Activated CD4-positive, CD25-positive, alpha-beta regulatory T cell treated with anti-CD3 and anti-CD28 coated beads, Interleukin-2, amount 50 U/mL, for 16 hours (primary cell): ENCODE measurements at regions not wholly inside any gene's neighbourhood (a gene's known extent, or its start where the extent isn't known, plus 50 kb on each side); places are given as distances from the start of the nearest gene placed in this dataset.

Source experiments
- DNase-seq: peaks from one replicate; pipeline ENCODE4 v3.0.0-alpha.2; 2020; ENCODE audit warnings: low read depth, low spot score

DNA sequence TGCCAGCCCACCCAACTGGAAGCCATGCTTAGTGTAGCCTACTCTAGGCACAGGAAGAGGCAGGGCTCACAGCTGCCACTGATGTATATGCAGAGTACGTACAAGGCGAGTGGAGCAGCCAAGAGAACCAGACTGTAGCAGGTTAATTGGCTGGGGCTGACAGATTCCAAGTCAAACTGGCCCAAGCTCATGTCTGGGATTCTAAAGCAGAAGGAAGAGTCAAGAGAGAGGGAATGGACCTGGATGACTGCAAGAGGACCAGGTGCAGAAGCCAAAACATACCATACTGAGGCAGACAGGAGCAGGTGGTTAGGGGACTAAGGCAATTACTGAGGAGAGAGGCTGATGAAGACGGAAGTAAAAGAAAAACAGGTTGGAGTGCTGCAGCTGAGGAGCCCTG is 51.3 kb upstream of the LRRN2 start:
- DNase-seq, result no peak

DNA sequence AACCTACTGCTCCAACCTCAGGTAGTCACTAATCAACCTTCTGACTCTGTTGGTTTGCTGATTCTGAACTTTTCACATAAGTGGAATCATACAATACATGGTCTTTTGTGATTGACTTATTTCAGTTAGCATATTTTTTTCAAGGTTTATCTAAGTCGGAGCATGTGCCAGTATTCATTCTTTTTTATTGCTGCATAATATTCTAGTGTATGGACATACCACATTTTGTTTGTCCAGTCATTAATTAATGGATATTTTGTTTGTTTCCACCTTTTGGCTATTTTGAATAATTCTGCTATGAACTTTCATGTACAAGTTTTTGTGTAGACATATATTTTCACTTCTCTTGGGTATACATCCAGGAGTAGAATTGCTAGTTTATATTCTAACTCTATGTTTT is 53.0 kb upstream of the LRRN2 start:
- DNase-seq, result no peak

DNA sequence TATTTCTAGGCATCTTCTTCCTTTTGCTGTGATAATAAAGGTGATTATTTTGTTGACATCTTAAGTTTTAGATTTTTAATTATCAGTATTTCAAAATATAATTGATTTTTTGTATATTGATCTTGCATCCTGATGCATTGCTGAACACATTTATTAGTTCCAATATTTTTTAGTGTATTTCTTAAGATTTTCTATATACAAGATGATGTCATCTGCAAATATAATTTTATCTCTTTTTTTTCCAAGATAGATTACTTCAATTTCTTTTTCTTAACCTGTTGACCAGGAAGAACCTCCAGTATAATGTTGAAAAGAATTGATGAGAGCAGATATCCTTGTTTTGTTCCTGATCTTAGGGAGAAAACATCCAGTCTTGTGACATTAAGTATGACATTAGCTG is 54.8 kb upstream of the LRRN2 start:
- DNase-seq, result no peak

DNA sequence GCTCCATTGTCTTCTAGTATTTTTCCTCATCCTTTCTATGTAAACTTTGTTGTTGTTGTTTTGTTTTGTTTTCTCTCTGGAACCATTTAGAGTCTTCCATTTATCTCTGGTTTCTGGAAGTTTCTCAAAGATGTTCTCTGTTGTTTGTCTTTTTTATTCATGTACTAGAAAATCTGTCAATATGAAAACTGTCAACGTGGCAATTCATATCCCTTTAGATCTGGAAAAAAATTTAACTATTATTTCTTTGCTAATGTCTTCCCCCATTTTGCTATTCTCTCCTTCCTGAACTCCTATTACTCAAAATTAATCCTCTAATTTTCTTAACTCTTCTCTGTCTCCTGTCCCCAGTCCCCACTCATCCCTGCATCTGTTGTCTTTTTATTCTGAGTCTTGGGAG is 55.9 kb upstream of the LRRN2 start:
- DNase-seq, result no peak

DNA sequence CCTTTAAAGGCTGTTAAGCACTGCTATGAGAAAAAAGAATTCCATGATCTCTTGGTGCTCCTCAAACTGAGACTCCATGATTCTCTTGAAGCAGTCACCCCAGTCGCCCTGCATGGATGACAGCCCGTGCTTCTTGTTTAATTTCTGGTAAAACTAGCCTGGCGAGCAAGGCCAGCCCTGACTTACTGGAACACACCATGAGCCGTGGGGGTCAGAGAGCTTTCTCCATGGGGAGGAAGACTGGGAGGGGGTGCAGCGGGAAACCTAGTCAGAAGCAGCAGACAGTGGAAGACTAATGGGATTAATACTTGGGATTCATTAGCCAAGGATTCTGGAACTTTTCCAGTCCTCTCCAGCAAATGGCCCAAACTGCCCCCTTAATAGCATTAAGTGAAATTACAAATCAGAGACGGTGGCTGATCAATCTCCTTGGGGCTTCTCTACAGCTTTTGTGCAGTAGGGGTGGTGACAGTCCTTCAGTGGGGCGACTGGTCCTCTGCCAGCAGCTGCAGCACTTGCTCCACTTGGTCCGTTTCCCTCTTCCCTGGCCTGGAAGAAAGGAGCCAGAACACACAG is 57.2 kb upstream of the LRRN2 start:
- no peak for DNase-seq

GRCh38 chr1:204744107-204744779 is 58.7 kb upstream of the LRRN2 start:
- DNase-seq, result no peak

GRCh38 chr1:204746838-204747442 is 61.4 kb upstream of the LRRN2 start:
- DNase-seq, result peak; percentile 18

DNA sequence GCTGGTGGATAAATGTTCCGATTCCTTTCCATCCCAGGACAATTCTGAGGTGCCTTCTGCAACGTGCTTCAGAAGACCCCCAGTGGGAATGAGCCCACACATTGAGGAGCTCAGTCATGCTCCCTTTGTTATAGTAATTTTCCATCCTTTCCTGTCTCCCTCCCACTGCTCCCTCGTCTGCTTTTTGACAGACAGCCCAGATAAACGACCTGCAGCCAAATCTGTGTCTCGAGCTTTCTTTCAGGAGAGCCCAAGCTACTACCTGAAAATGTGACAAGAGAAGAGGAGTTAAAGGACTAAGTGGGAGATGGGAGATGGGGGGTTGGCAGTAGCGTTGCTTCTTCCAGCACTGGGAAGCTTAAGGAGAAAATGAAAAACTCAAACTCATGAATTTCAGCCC is 65.9 kb upstream of the LRRN2 start:
- DNase-seq, result no peak

GRCh38 chr1:204751883-204752687 is 66.5 kb upstream of the LRRN2 start:
- no peak for DNase-seq

- DNase-seq, result no peak
These were observed 67.1 kb upstream of the LRRN2 start for GRCh38 chr1:204752688-204753040.

DNA sequence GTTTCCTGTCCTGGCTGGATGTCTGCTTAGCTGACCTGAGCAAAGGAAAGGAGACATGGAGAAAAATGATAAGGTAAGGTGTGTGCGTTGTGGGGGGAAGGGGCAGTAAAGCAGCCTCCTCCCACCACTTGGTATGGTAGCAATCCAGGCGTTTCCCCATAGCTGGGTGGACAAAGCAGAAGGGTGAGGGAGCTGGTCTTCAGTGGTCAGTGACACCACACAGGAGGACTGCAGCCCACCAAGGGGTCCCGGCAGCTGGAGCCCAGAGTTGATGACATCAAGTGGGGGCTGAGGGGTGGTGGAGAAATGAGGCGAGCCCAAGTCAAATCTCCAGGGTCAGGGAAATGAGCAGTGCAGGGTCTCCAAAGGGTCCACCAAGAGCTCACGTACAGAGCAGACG is 69.3 kb upstream of the LRRN2 start:
- no peak for DNase-seq

DNA sequence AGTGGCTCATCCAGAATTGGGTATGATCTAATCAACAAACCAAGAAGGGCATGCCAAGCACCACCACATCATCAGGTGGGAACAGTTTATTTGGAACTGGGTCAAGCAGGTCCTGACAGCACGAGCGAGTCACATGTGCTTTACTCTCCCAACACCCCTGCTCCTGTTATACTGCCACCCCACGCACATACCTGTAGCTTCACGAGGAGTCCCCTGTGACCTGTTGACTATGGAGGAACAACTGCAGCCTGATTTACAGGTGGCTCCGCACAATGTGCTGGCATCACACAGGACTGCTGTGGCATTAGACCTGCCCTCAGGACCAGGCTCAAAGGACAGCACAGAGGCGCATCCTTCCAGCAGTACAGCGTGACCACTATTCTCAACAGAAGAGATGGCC is 70.8 kb upstream of the LRRN2 start:
- no peak for DNase-seq

GRCh38 chr1:204756811-204757210 is 71.3 kb upstream of the LRRN2 start:
- DNase-seq, result no peak

GRCh38 chr1:204758601-204759000 is 73.1 kb upstream of the LRRN2 start:
- DNase-seq, result no peak

- DNase-seq, result no peak
These were observed 74.8 kb upstream of the LRRN2 start for GRCh38 chr1:204760350-204760749.

GRCh38 chr1:204760757-204761156 is 75.2 kb upstream of the LRRN2 start:
- no peak for DNase-seq

DNA sequence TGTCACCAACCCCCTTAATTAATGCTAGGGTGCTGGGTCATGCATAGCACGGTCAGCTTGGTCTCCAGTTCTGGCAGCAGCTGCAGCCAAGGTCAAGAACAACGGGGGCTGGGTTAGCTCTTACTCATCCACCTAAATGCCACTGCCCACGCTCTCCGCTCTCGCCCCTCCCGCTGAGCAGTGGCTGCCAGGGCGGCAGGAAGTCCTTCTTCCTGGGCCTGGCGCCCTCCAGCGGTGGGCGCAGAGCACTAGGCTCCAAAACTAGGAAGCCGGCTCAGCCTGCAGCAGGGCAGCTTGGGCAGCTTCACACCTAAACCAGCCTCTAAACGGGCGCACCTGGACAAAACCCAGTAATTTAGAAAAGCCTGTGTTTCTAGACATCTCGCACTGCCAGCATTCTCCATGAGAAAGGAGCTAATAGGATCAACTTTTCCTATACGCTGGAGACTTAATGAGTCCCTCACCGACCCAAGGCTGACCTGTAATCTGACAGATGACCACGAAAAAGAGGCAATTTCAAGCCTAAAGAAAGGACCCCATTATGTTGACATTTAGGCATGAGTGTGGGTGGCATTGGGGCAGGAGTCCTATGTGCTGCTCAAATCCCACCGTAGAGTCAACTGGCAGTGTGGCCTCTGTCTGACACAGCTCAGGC is 78.4 kb upstream of the LRRN2 start:
- peak; percentile 31 for DNase-seq

- no peak for DNase-seq
These were observed 84.5 kb upstream of the LRRN2 start for GRCh38 chr1:204769997-204770396.

DNA sequence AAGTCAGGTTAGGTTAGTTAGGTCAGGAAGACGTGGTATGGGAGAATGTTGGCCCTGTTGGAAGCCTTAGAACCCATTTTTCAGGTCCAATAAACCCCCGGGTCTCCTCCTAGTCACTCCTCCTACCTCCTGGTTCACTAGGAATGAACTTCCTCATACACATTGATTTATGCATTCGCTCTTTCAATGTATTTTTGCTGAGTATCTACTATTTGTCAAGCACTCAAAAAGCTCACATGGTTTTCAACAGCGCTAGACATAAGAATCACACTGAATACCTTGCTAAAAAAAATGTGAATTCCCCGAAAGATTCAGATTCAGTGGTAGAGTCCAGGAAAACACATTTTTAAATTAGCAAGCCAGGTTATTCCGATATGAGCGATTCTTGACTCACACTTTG is 85.8 kb upstream of the LRRN2 start:
- no peak for DNase-seq

DNA sequence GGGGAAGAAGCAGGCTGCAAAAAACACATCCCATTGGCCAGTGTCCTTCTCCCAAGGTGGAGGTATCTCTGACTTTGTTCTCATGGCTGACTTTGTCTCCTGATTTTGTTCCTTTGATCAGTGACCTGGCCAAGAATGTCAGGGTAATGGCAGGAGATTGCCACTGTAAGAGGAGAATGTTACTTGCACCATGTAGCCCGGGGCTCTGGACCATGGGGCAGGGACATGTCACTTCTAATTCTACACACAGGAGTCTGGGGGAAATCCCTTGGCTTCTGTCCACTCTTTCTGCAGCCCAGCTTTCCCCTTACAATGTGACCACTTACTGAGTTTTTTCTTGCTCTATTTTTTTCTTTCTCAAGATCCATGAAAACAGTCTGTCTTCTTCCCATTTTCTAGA is 87.7 kb upstream of the LRRN2 start:
- DNase-seq, result no peak

- no peak for DNase-seq
These were observed 90.0 kb upstream of the LRRN2 start for GRCh38 chr1:204775546-204775945.

GRCh38 chr1:204777591-204777990 is 92.1 kb upstream of the LRRN2 start:
- DNase-seq, result no peak
